ENCODE measurements at regions not wholly inside any gene's neighbourhood (a gene's known extent, or its start where the extent isn't known, plus 50 kb on each side); places are given as distances from the start of the nearest gene placed in this dataset.

- no peak for TF ChIP-seq ZNF449 (CRISPR knock-in tag; IDR thresholded peaks at IDR 0.05)
- TF ChIP-seq RAD21 (CRISPR knock-in tag; conservative IDR thresholded peaks at IDR 0.05 in 1 of 2, IDR thresholded peaks at IDR 0.05 in 1 of 2) = no peak
- no peak for TF ChIP-seq KAT2B (IDR thresholded peaks at IDR 0.05; ENCODE audit: low read depth, low read length)
- TF ChIP-seq CTCF (IDR thresholded peaks at IDR 0.05 in 2 of 3, conservative IDR thresholded peaks at IDR 0.05 in 1 of 3; ENCODE audit: insufficient read depth in 2 of 3, low read depth in 1 of 3, low read length in 3 of 3) = no peak
- no peak for TF ChIP-seq HDAC2 (IDR thresholded peaks at IDR 0.05)
- TF ChIP-seq TAF1 (IDR thresholded peaks at IDR 0.05; ENCODE audit: control insufficient read depth, extremely low read depth, insufficient read depth, low read length, severe bottlenecking) = no peak
- no peak for TF ChIP-seq HMGXB4 (CRISPR knock-in tag; IDR thresholded peaks at IDR 0.05)
- no peak for TF ChIP-seq FOS (IDR thresholded peaks at IDR 0.05; ENCODE audit: extremely low read depth, insufficient read length)
- no peak for TF ChIP-seq EP300 (IDR thresholded peaks at IDR 0.05; ENCODE audit: low read length)
- no peak for TF ChIP-seq PHB2 (IDR thresholded peaks at IDR 0.05; ENCODE audit: low read depth)
- no peak for TF ChIP-seq NFATC3 (IDR thresholded peaks at IDR 0.05)
- no peak for TF ChIP-seq SIN3A (IDR thresholded peaks at IDR 0.05; ENCODE audit: borderline replicate concordance in 2 of 2, control insufficient read depth in 1 of 2, low read depth in 2 of 2, low read length in 2 of 2)
Measured at GRCh38 chr10:92778091-92778490, 70.2 kb upstream of the EXOC6 start.

Measured in K562 (cell line).